ENCODE measurements at regions not wholly inside any gene's neighbourhood (a gene's known extent, or its start where the extent isn't known, plus 50 kb on each side); places are given as distances from the start of the nearest gene placed in this dataset.

DNA sequence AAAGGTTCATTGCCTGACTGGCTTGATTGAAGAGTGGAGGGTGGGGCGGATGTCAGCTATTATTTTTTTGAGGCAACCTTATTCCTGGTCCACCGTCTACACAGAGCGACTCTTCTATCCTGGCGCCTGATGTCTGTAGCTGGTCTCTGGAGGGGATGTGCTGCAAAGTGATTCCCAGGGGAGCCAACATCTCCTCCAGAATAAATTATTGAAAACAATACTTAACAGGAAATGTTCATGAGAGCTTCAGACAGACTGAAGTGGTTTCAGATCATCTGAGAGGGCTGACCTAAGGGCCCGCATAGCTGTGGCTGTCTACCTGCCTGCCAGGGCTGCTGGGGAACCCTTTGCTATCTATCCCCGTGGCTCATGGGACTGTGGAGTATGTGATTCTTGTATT, 66.7 kb downstream of the TEX35 start:
- Histone ChIP-seq H2BK15ac (ENCODE audit: low read depth, low read length) (no peak overlapping the region), H3K9me3 (ENCODE audit: control insufficient read depth, insufficient read depth, low read length) (no peaks in the 10 kb centered on the region), H3K4me2 (ENCODE audit: low read depth, low read length) (no peak overlapping the region), H3K23ac (ENCODE audit: low read depth, low read length) (no peak overlapping the region), H3K18ac (ENCODE audit: low read depth, low read length) (no peak overlapping the region), H2BK5ac (ENCODE audit: low read depth, low read length, poor library complexity, severe bottlenecking) (no peak overlapping the region), H2BK20ac (ENCODE audit: low read depth, low read length) (no peak overlapping the region), H2AK9ac (replicated peaks; ENCODE audit: low read depth, low read length, poor library complexity) (no peak overlapping the region), H4K91ac (ENCODE audit: insufficient read depth, low read depth, low read length) (no peak overlapping the region), H3K9ac (ENCODE audit: low read depth, low read length) (no peak overlapping the region), H3K9me1 (ENCODE audit: insufficient read depth, low read length) (peaks cover 4% of the 10 kb centered on the region; the same call in 1 of the 2 replicates), H3K27ac (ENCODE audit: insufficient read depth, low read length) (no peak overlapping the region), H4K5ac (ENCODE audit: low read depth, low read length) (no peak overlapping the region), H3K79me1 (ENCODE audit: low read depth in 1 of 2, low read length in 2 of 2) (no peaks in the 10 kb centered on the region), H2AFZ (replicated peaks; ENCODE audit: low read length, poor library complexity) (no peak overlapping the region), H2AK5ac (ENCODE audit: low read depth, low read length) (no peak overlapping the region), H2BK120ac (ENCODE audit: low read depth, low read length) (no peak overlapping the region), H3K27me3 (ENCODE audit: control insufficient read depth, insufficient read depth, low read length) (no peaks in the 10 kb centered on the region), H3K4me3 (ENCODE audit: insufficient read depth, low read depth, low read length) (no peak overlapping the region), H3K14ac (replicated peaks; ENCODE audit: low read depth, low read length) (no peak overlapping the region), H3K56ac (ENCODE audit: extremely low read depth, insufficient read depth, low read length) (no peak overlapping the region), H3K4me1 (ENCODE audit: control insufficient read depth, insufficient read depth, low read length) (peaks cover 4% of the 10 kb centered on the region), H3K4ac (ENCODE audit: low read depth, low read length) (no peak overlapping the region), H4K20me1 (ENCODE audit: insufficient read depth, low read length) (no peaks in the 10 kb centered on the region), H3K36me3 (ENCODE audit: control insufficient read depth, insufficient read depth, low read length) (no peaks in the 10 kb centered on the region), H4K8ac (ENCODE audit: low read depth in 2 of 2, low read length in 2 of 2) (no peak overlapping the region)
- intact Hi-C loops (cut with micrococcal nuclease) (no loop called here), dilution Hi-C loops (cut with HindIII; ENCODE audit: low sequenced_read_pairs, unreplicated experiment) (no loop called here), in situ Hi-C loops (cut with MboI; ENCODE audit: low sequenced_read_pairs) (no loop called here)
- no TSS peak for BruUV-seq (replicated peaks)
- ChIA-PET CTCF (no interaction called here), POLR2A (ENCODE audit: unreplicated experiment) (no interaction called here)
- no peak for ATAC-seq (ENCODE audit: low read depth)
- no peak for TF ChIP-seq RFX5 (IDR thresholded peaks at IDR 0.05; ENCODE audit: low read depth, low read length)
- no peak for TF ChIP-seq CHD1 (IDR thresholded peaks at IDR 0.05; ENCODE audit: low read depth, low read length)
- TF ChIP-seq, protein P1, sequence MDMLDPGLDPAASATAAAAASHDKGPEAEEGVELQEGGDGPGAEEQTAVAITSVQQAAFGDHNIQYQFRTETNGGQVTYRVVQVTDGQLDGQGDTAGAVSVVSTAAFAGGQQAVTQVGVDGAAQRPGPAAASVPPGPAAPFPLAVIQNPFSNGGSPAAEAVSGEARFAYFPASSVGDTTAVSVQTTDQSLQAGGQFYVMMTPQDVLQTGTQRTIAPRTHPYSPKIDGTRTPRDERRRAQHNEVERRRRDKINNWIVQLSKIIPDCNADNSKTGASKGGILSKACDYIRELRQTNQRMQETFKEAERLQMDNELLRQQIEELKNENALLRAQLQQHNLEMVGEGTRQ (IDR thresholded peaks at IDR 0.05; ENCODE audit: low read depth, low read length): no peak
- no peak for TF ChIP-seq NFE2L2 (IDR thresholded peaks at IDR 0.05; ENCODE audit: low read depth, low read length)
- TF ChIP-seq CEBPB (IDR thresholded peaks at IDR 0.05; ENCODE audit: low read depth, low read length): no peak
- no peak for TF ChIP-seq FOS (IDR thresholded peaks at IDR 0.05; ENCODE audit: low read depth, low read length)
- TF ChIP-seq MXI1 (IDR thresholded peaks at IDR 0.05; ENCODE audit: borderline replicate concordance, low read depth, low read length): no peak
- TF ChIP-seq RCOR1 (IDR thresholded peaks at IDR 0.05; ENCODE audit: insufficient replicate concordance, low read length): no peak
- no peak for TF ChIP-seq MAZ (IDR thresholded peaks at IDR 0.05; ENCODE audit: borderline replicate concordance, low read depth, low read length)
- DNase-seq: no peak
- WGBS, 2 experiments (ENCODE audit: extremely low coverage in 2 of 2, insufficient read length in 1 of 2): no CpG with 5 or more reads among the region's 6 CpGs
